ENCODE measurements at regions not wholly inside any gene's neighbourhood (a gene's known extent, or its start where the extent isn't known, plus 50 kb on each side); places are given as distances from the start of the nearest gene placed in this dataset.

- no peak for TF ChIP-seq CTCF (IDR thresholded peaks at IDR 0.05; ENCODE audit: low read depth, low read length)
- H3K4me3 ChIP-seq (ENCODE audit: low read depth, low read length) = no peak overlapping the region
- peak; percentile 13 for DNase-seq (ENCODE audit: low read depth, low spot score)
- in situ Hi-C loops (cut with HindIII; ENCODE audit: low sequenced_read_pairs) = no loop called here
These were observed 417.1 kb downstream of the SETD4 start for GRCh38 chr21:35643176-35643575.

- DNase-seq (ENCODE audit: low read depth, low spot score) = peak; percentile 28
- no peak overlapping the region for H3K4me3 ChIP-seq (ENCODE audit: low read depth, low read length)
- TF ChIP-seq CTCF (IDR thresholded peaks at IDR 0.05; ENCODE audit: low read depth, low read length) = no peak
- in situ Hi-C loops (cut with HindIII; ENCODE audit: low sequenced_read_pairs) = no loop called here
These were observed 418.9 kb downstream of the SETD4 start for GRCh38 chr21:35641271-35642016.

GRCh38 chr21:35637431-35637830 is 422.9 kb downstream of the SETD4 start:
- H3K4me3 ChIP-seq (ENCODE audit: low read depth, low read length) = no peak overlapping the region
- in situ Hi-C loops (cut with HindIII; ENCODE audit: low sequenced_read_pairs) = no loop called here
- no peak for TF ChIP-seq CTCF (IDR thresholded peaks at IDR 0.05; ENCODE audit: low read depth, low read length)
- peak; percentile 72 for DNase-seq (ENCODE audit: low read depth, low spot score)

- no peak for TF ChIP-seq CTCF (IDR thresholded peaks at IDR 0.05; ENCODE audit: low read depth, low read length)
These were observed 424.3 kb downstream of the SETD4 start for GRCh38 chr21:35635994-35636393.

GRCh38 chr21:35635261-35635660 is 425.1 kb downstream of the SETD4 start:
- in situ Hi-C loops (cut with HindIII; ENCODE audit: low sequenced_read_pairs) = no loop called here
- no peak overlapping the region for H3K4me3 ChIP-seq (ENCODE audit: low read depth, low read length)
- TF ChIP-seq CTCF (IDR thresholded peaks at IDR 0.05; ENCODE audit: low read depth, low read length) = no peak
- DNase-seq (ENCODE audit: low read depth, low spot score) = peak; percentile 66

More at GRCh38 chr21:35635994-35636393, 424.3 kb downstream of the SETD4 start:
- no peak for DNase-seq (ENCODE audit: low read depth, low spot score)
- no peak overlapping the region for H3K4me3 ChIP-seq (ENCODE audit: low read depth, low read length)
- in situ Hi-C loops (cut with HindIII; ENCODE audit: low sequenced_read_pairs) = no loop called here

GRCh38 chr21:35633501-35633900 is 426.8 kb downstream of the SETD4 start:
- no peak for DNase-seq (ENCODE audit: low read depth, low spot score)
- in situ Hi-C loops (cut with HindIII; ENCODE audit: low sequenced_read_pairs) = no loop called here
- no peak overlapping the region for H3K4me3 ChIP-seq (ENCODE audit: low read depth, low read length)
- no peak for TF ChIP-seq CTCF (IDR thresholded peaks at IDR 0.05; ENCODE audit: low read depth, low read length)
